ENCODE measurements at regions not wholly inside any gene's neighbourhood (a gene's known extent, or its start where the extent isn't known, plus 50 kb on each side); places are given as distances from the start of the nearest gene placed in this dataset.

GRCh38 chr4:13289391-13289790, 194.7 kb downstream of the RAB28 start:
- TF ChIP-seq USF2 (CRISPR knock-in tag; IDR thresholded peaks at IDR 0.05) (no peak), ZNF138 (CRISPR knock-in tag; conservative IDR thresholded peaks at IDR 0.05) (no peak), MAX (CRISPR knock-in tag; IDR thresholded peaks at IDR 0.05) (no peak), FOXJ3 (CRISPR knock-in tag; IDR thresholded peaks at IDR 0.05; ENCODE audit: borderline replicate concordance) (no peak), CTCF (IDR thresholded peaks at IDR 0.05) (no peak), MLX (CRISPR knock-in tag; IDR thresholded peaks at IDR 0.05) (no peak), NFE2L1 (CRISPR knock-in tag; IDR thresholded peaks at IDR 0.05) (no peak), ESRRA (CRISPR knock-in tag; IDR thresholded peaks at IDR 0.05; ENCODE audit: borderline replicate concordance) (no peak), SMAD3 (CRISPR knock-in tag; IDR thresholded peaks at IDR 0.05; ENCODE audit: borderline replicate concordance) (no peak), PREB (CRISPR knock-in tag; IDR thresholded peaks at IDR 0.05; ENCODE audit: borderline replicate concordance) (no peak), ATF3 (CRISPR knock-in tag; conservative IDR thresholded peaks at IDR 0.05) (no peak), ZNF423 (CRISPR knock-in tag; IDR thresholded peaks at IDR 0.05) (no peak), GTF2I (CRISPR knock-in tag; conservative IDR thresholded peaks at IDR 0.05) (no peak)
